Upper lobe of left lung (tissue), 4 donors: ENCODE measurements at regions not wholly inside any gene's neighbourhood (a gene's known extent, or its start where the extent isn't known, plus 50 kb on each side); places are given as distances from the start of the nearest gene placed in this dataset.

Experiments used
- POLR2A ChIP-seq, 4 donors: fragments of 450-650 bp; IDR thresholded peaks; one replicate each; pipeline ENCODE4 v1.5.1; 2016 to 2017; ENCODE audit warnings: antibody characterized with exemption in 4 of 4, mild to moderate bottlenecking in 2 of 4
- TF ChIP-seq, protein P1 (sequence below), 6 experiments: fragments of 450-650 bp in 4 of 6; fragments of 200-600 bp in 2 of 6; sonication (generic) in 2 of 6; IDR thresholded peaks; one replicate each; pipeline ENCODE4 v1.5.1; 2016 to 2019; ENCODE audit warnings: antibody characterized with exemption in 6 of 6

DNA sequence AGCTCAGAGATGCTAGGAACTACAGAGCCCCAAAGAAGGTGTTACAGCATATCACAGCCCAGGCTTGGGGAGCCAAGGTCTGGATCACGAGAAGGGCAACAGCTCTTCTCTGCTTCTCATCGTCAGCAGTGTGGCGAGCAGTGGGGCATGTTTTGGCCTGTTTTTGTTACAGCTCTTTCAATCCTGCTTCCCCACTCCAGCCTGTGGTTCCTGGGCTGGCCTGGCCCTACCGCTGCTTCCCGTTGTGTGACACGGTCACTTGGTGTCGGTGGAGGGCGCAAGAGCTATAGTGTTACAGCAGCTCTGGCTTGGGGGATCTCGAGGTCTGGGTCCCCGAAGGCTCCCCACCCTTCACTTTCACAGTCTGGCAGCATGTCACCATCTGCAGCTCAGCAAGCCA, 870.2 kb downstream of the CBLN2 start:
- TF ChIP-seq, protein P1, sequence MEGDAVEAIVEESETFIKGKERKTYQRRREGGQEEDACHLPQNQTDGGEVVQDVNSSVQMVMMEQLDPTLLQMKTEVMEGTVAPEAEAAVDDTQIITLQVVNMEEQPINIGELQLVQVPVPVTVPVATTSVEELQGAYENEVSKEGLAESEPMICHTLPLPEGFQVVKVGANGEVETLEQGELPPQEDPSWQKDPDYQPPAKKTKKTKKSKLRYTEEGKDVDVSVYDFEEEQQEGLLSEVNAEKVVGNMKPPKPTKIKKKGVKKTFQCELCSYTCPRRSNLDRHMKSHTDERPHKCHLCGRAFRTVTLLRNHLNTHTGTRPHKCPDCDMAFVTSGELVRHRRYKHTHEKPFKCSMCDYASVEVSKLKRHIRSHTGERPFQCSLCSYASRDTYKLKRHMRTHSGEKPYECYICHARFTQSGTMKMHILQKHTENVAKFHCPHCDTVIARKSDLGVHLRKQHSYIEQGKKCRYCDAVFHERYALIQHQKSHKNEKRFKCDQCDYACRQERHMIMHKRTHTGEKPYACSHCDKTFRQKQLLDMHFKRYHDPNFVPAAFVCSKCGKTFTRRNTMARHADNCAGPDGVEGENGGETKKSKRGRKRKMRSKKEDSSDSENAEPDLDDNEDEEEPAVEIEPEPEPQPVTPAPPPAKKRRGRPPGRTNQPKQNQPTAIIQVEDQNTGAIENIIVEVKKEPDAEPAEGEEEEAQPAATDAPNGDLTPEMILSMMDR (IDR thresholded peaks at IDR 0.05): no peak
- no peak for TF ChIP-seq POLR2A (IDR thresholded peaks at IDR 0.05)
